GM06990 (cell line): ENCODE measurements at regions not wholly inside any gene's neighbourhood (a gene's known extent, or its start where the extent isn't known, plus 50 kb on each side); places are given as distances from the start of the nearest gene placed in this dataset.

Experiments
- DNase-seq: peaks from one replicate; pipeline ENCODE4 v3.0.0-alpha.2; 2011; ENCODE audit not compliant: insufficient read length; ENCODE audit errors: extremely low read depth
- H3K27me3 ChIP-seq: replicated peaks from 2 replicates; pipeline ENCODE4 v1.6.0; 2011; ENCODE audit warnings: low read length; ENCODE audit not compliant: control insufficient read depth, insufficient read depth
- H3K36me3 ChIP-seq: 2 replicates; pipeline ENCODE4 v1.5.1; 2011; ENCODE audit warnings: low read length; ENCODE audit not compliant: control insufficient read depth, insufficient read depth
- H3K4me3 ChIP-seq: replicated peaks from 2 replicates; pipeline ENCODE4 v1.5.1; 2011; ENCODE audit warnings: low read depth, mild to moderate bottlenecking, control low read depth, low read length
- TF ChIP-seq, protein P1 (sequence below): IDR thresholded peaks from 2 replicates; pipeline ENCODE4 v1.5.1; 2011; ENCODE audit warnings: low read length, control low read depth, mild to moderate bottlenecking, inconsistent platforms; ENCODE audit not compliant: insufficient read depth, poor library complexity, severe bottlenecking

DNA sequence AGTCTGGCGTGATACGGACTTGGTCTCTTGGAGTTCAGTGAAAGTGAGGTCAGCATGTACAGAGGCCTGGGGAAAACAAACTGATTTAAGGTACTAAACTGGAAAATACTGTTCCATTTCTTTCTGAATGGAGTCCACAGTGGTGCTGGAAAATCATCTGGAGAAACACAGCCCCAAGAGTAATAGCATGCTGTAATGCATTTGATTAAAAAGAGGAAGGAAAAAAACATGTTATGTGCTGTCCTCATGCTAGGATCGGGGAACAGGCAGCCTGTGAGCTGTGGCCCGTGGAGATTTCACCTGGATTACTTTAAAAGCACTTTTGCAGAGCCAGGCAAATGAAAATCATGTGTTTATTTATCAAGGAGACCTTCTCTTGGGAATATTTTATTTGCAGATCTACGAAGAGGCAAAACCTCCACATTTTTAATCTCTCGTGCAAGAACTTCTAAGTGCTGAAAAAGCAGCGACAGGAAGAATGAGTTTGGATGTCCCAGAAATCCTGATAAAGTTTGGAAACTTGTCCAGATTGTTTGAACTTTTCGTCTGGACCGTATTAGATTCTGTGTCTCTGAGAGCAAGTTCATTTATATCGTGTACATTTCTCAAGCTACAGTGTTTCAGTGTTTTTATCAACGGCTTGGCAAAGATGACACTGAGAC lies 228.8 kb downstream of the GAS1 start:
- DNase-seq = no peak
- TF ChIP-seq, protein P1, sequence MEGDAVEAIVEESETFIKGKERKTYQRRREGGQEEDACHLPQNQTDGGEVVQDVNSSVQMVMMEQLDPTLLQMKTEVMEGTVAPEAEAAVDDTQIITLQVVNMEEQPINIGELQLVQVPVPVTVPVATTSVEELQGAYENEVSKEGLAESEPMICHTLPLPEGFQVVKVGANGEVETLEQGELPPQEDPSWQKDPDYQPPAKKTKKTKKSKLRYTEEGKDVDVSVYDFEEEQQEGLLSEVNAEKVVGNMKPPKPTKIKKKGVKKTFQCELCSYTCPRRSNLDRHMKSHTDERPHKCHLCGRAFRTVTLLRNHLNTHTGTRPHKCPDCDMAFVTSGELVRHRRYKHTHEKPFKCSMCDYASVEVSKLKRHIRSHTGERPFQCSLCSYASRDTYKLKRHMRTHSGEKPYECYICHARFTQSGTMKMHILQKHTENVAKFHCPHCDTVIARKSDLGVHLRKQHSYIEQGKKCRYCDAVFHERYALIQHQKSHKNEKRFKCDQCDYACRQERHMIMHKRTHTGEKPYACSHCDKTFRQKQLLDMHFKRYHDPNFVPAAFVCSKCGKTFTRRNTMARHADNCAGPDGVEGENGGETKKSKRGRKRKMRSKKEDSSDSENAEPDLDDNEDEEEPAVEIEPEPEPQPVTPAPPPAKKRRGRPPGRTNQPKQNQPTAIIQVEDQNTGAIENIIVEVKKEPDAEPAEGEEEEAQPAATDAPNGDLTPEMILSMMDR = no peak
- Histone ChIP-seq H3K27me3 (no peaks in the 10 kb centered on the region; the same call in 1 of the 2 replicates), H3K36me3 (no peaks in the 10 kb centered on the region), H3K4me3 (no peak overlapping the region)

DNA sequence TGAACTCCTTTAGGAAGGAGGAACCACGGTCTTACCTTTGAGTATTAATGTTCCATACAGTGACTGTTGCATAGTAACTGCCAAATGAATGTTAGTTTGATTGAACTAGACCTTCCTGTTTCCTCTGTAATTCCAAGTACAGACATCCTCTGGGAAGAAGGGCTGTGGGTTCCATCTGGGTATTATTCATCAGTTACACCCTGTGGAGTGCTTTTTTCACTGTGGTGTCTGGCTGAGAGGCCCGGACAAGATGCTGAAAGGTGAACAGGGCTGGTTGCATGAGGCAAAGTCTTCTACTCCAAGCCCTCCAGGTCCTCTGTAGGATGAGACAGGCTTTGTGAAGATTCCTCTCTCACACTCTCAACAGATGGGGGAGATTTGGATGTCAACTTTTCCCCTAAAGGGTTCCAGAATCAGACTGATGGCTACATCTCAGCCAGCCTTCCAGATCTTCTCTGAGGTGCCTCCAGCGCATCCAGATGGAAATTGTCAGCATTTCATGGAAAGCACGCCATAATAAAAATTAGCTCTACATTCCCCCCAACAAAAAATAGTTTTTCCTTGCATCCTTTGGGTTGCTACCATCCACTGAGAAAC lies 230.9 kb downstream of the GAS1 start:
- no peak for DNase-seq
- Histone ChIP-seq H3K27me3 (no peaks in the 10 kb centered on the region; the same call in 1 of the 2 replicates), H3K4me3 (no peak overlapping the region), H3K36me3 (no peaks in the 10 kb centered on the region)
- TF ChIP-seq, protein P1 = no peak

DNA sequence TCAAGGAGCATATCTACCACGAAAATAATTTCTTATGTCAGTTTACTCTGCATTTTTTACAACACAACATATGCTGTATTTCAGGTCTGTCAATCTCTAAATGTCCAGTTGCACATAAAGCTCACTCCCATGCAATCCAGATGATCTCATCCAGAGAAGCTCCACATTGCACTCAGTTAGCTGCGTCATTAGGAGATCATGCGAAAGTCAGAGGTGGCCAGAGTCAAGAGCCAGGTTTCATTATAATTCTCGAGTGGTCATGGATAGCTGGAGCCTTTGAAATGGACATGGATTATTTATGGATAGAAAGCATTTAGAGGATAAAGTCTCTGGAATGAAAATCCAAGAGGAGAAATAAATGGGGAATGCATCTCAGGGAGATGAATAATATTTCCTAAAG lies 232.3 kb downstream of the GAS1 start:
- TF ChIP-seq, protein P1 = no peak
- no peaks in the 10 kb centered on the region for H3K36me3 ChIP-seq
- H3K27me3 ChIP-seq = no peaks in the 10 kb centered on the region; the same call in 1 of the 2 replicates
- no peak overlapping the region for H3K4me3 ChIP-seq
- no peak for DNase-seq

DNA sequence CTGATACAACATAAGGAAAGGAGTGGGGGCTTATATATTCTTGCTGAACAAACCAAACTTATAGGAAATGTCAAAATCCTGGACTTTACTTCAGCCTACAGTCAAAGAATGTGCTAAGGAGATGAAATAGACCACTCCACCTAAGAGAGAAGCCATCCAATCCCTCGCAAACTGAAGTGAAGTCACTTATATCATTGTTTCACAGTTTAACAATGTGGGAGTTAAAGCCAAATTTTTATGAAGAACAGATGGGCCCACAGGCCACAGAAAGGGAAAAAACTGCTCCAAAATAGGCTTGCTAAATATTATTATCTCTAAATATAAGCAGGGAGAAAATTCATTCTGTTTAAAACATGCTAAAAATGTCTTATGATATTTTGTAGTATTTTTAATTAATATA lies 233.3 kb downstream of the GAS1 start:
- no peak for DNase-seq
- H3K27me3 ChIP-seq = no peaks in the 10 kb centered on the region; the same call in 1 of the 2 replicates
- TF ChIP-seq, protein P1 = no peak
- no peak overlapping the region for H3K4me3 ChIP-seq
- H3K36me3 ChIP-seq = no peaks in the 10 kb centered on the region

DNA sequence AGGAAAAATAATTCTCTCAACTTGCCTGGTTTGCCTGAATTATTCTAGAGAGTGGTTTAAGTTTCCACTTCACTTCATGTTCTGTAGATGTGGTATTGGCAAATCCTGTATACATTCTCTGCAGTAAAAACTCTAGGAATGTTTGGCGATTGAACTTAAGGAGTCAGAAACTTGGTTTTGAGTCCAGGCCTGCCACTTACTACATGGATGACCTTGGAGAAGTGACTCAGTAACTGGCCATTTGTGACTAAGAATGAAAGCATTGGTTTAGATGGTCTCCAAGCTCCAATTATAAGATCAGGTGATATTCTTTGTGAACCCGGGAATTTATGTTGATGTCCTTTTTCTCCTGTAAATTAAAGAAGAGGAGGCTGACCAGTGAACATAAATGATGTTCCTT lies 233.8 kb downstream of the GAS1 start:
- Histone ChIP-seq H3K27me3 (no peaks in the 10 kb centered on the region; the same call in 1 of the 2 replicates), H3K36me3 (no peaks in the 10 kb centered on the region), H3K4me3 (no peak overlapping the region)
- no peak for DNase-seq
- TF ChIP-seq, protein P1 = no peak
